Gastroesophageal sphincter (tissue), 4 donors: ENCODE measurements at regions not wholly inside any gene's neighbourhood (a gene's known extent, or its start where the extent isn't known, plus 50 kb on each side); places are given as distances from the start of the nearest gene placed in this dataset.
A peak's percentile ranks its signal among the peaks of the same experiment; 100 is the strongest.

Source experiments
- ATAC-seq: fragments of 150-250 bp; one replicate; pipeline ENCODE4 v1.9.1; 2016; ENCODE audit warnings: mild to moderate bottlenecking, moderate library complexity
- H3K27ac ChIP-seq, 4 donors: fragments of 200-600 bp; sonication (generic) in 3 of 4; 1 replicate in 3 of 4; 2 replicates in 1 of 4; pipeline ENCODE4 v1.5.1; 2016 to 2019
- H3K27me3 ChIP-seq: fragments of 200-600 bp; sonication (generic); one replicate; pipeline ENCODE4 v1.5.1; 2019
- H3K36me3 ChIP-seq, 2 donors: fragments of 200-600 bp; sonication (generic); one replicate each; pipeline ENCODE4 v1.5.1; 2019; ENCODE audit warnings: control low read depth in 1 of 2
- H3K4me1 ChIP-seq, 3 donors: fragments of 200-600 bp; sonication (generic); 1 replicate in 2 of 3; 2 replicates in 1 of 3; pipeline ENCODE4 v1.5.1; 2016 to 2019; ENCODE audit warnings: control low read depth in 2 of 3
- H3K4me3 ChIP-seq, 2 donors: fragments of 200-600 bp; sonication (generic); one replicate each; pipeline ENCODE4 v1.5.1; 2019; ENCODE audit warnings: mild to moderate bottlenecking in 1 of 2, moderate library complexity in 1 of 2
- H3K9me3 ChIP-seq, 3 donors: fragments of 200-600 bp; sonication (generic); one replicate each; pipeline ENCODE4 v1.5.1; 2017 to 2019; ENCODE audit warnings: control low read depth in 2 of 3
- EP300 ChIP-seq: sonication (generic); formaldehyde crosslinking; IDR thresholded peaks from one replicate; pipeline ENCODE4 v1.6.1; 2017; ENCODE audit warnings: antibody characterized with exemption, mild to moderate bottlenecking
- POLR2A ChIP-seq, 2 donors: fragments of 450-650 bp; IDR thresholded peaks; one replicate each; pipeline ENCODE4 v1.6.1; 2017; ENCODE audit warnings: antibody characterized with exemption in 2 of 2, mild to moderate bottlenecking in 2 of 2, moderate library complexity in 1 of 2
- POLR2AphosphoS5 ChIP-seq: sonication (generic); formaldehyde crosslinking; IDR thresholded peaks from one replicate; pipeline ENCODE4 v1.6.1; 2017; ENCODE audit warnings: antibody characterized with exemption
- WGBS, 2 donors: methylation state at CpG; one replicate each; pipeline ENCODE4 v1.1.5; 2018; ENCODE audit warnings: low coverage in 1 of 2; 5-methylcytosine and 5-hydroxymethylcytosine counted together
- TF ChIP-seq, protein P1 (sequence below), 4 experiments: fragments of 200-600 bp in 2 of 4; fragments of 450-650 bp in 2 of 4; sonication (generic) in 1 of 4; IDR thresholded peaks; one replicate each; pipeline ENCODE4 v1.5.1; 2017 to 2019; ENCODE audit warnings: antibody characterized with exemption in 4 of 4, mild to moderate bottlenecking in 2 of 4, moderate library complexity in 2 of 4

- 89 to 100% methylated on average over 1 to 2 of the region's 2 CpGs for WGBS, 2 donors
- ATAC-seq: no peak
- H3K4me3 ChIP-seq: no peak overlapping the region
- H3K36me3 ChIP-seq: no peaks in the 10 kb centered on the region
- H3K9me3 ChIP-seq: peaks cover 0 to 7% (median 0%) of the 10 kb centered on the region in 3 donors
- H3K27me3 ChIP-seq: no peaks in the 10 kb centered on the region
- no peaks in the 10 kb centered on the region for H3K4me1 ChIP-seq
- TF ChIP-seq, protein P1, sequence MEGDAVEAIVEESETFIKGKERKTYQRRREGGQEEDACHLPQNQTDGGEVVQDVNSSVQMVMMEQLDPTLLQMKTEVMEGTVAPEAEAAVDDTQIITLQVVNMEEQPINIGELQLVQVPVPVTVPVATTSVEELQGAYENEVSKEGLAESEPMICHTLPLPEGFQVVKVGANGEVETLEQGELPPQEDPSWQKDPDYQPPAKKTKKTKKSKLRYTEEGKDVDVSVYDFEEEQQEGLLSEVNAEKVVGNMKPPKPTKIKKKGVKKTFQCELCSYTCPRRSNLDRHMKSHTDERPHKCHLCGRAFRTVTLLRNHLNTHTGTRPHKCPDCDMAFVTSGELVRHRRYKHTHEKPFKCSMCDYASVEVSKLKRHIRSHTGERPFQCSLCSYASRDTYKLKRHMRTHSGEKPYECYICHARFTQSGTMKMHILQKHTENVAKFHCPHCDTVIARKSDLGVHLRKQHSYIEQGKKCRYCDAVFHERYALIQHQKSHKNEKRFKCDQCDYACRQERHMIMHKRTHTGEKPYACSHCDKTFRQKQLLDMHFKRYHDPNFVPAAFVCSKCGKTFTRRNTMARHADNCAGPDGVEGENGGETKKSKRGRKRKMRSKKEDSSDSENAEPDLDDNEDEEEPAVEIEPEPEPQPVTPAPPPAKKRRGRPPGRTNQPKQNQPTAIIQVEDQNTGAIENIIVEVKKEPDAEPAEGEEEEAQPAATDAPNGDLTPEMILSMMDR (IDR thresholded peaks at IDR 0.05): no peak
- TF ChIP-seq POLR2AphosphoS5 (no peak), EP300 (no peak), POLR2A (IDR thresholded peaks at IDR 0.05) (no peak)
- H3K27ac ChIP-seq: no peak overlapping the region
Measured at GRCh38 chr5:27252911-27253310, 214.5 kb upstream of the CDH9 start.

DNA sequence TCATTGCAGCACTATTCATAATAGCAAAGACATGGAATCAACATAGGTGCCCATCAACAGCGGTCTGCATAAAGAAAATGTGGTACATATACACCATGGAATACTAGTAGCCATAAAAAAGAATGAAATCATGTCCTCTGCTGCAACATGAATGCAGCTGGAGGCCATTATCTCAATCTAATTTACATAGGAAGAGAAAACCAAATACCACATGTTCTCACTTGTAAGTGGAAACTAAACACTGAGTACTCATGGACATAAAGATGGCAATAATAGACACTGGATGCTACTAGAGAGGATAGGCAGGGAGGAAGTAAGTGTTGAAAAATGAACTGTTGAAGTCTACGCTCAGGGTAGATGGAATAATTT lies 203.9 kb upstream of the CDH9 start:
- no peak overlapping the region for H3K4me3 ChIP-seq
- H3K36me3 ChIP-seq: no peaks in the 10 kb centered on the region
- TF ChIP-seq POLR2A (IDR thresholded peaks at IDR 0.05) (no peak), POLR2AphosphoS5 (no peak), EP300 (no peak)
- TF ChIP-seq, protein P1 (IDR thresholded peaks at IDR 0.05): no peak
- ATAC-seq: no peak
- 76 to 94% methylated on average over 2 of the region's 2 CpGs for WGBS, 2 donors
- H3K9me3 ChIP-seq: peaks cover 0 to 6% (median 0%) of the 10 kb centered on the region in 3 donors
- no peaks in the 10 kb centered on the region for H3K27me3 ChIP-seq
- H3K27ac ChIP-seq: no peak overlapping the region
- H3K4me1 ChIP-seq: no peaks in the 10 kb centered on the region

DNA sequence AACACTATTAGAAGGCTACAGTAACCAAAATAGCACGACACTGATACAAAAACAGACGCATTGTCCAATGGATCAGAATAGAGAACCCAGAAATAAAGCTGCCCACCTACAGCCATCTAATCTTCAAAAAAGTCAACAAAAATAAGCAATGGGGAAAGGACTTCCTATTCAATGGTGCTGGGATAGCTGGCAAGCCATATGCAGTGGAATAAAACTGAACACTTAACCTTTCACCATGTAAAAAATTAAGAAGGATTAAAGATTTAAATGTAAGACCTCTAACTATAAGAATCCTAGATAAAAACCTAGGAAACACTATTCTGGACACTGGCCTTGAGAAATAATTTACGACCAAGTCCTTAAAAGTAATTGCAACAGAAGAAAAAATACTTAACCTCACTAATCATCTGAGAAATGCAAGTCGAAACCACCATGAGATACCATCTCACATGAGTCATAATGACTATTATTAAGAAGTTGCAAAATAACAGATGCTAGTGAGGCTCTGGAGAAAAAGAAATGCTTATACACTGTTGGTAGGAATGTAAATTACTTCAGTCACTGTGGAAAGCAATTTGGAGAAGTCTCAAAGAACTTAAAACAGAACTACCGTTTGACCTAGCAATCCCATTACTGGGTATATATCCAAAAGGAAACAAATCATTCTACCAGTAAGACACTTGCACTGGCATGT lies 203.3 kb upstream of the CDH9 start:
- Histone ChIP-seq H3K4me3 (no peak overlapping the region), H3K36me3 (no peaks in the 10 kb centered on the region), H3K9me3 (peaks cover 0 to 6% (median 0%) of the 10 kb centered on the region in 3 donors), H3K4me1 (no peaks in the 10 kb centered on the region), H3K27ac (no peak overlapping the region), H3K27me3 (no peaks in the 10 kb centered on the region)
- ATAC-seq: peak; percentile 46
- no peak for TF ChIP-seq POLR2AphosphoS5
- no peak for TF ChIP-seq EP300
- no peak for TF ChIP-seq POLR2A (IDR thresholded peaks at IDR 0.05)
- TF ChIP-seq, protein P1 (IDR thresholded peaks at IDR 0.05): no peak
- 42 to 68% methylated on average over 5 of the region's 5 CpGs for WGBS, 2 donors

DNA sequence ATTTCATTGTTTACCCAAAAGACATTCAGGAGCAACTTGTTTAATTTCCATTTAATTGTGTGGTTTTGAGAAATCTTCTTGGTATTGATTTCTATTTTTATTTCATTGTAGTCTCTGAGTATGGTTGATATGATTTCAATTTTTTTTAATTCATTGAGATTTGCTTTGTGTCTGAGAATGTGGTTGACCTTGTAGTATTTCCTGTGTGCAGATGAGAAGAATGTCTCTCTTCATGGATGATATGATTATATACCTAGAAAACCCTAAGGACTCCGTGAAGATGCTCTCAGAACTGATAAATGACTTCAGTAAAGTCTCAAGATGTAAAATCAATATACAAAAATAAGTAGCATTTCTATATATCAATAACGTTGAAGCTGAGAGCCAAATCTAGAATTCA lies 202.4 kb upstream of the CDH9 start:
- TF ChIP-seq EP300 (no peak), POLR2AphosphoS5 (no peak), POLR2A (IDR thresholded peaks at IDR 0.05) (no peak)
- TF ChIP-seq, protein P1 (IDR thresholded peaks at IDR 0.05): no peak
- H3K27ac ChIP-seq: no peak overlapping the region

DNA sequence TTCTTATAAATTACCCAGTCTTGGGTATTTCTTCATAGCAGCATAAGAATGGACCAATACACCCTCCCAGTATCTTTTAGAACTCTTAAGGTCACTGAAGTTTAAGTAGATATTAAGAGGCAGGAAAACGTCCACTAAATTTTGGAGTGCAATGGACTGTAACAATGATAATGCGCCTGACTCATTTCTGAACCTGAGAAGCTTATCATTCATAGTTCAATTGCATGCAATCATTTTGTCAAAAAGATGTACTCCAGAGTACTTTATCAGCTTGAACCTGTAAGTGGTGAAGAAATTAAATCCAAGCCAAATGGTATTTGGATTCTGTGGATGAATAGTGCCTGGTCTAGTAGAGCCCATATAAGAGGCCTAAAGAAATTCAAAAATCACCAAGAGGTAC lies 196.5 kb upstream of the CDH9 start:
- ATAC-seq: no peak
- Histone ChIP-seq H3K4me1 (no peaks in the 10 kb centered on the region), H3K27me3 (no peaks in the 10 kb centered on the region), H3K9me3 (no peaks in the 10 kb centered on the region), H3K36me3 (no peaks in the 10 kb centered on the region), H3K4me3 (no peak overlapping the region), H3K27ac (no peak overlapping the region)
- WGBS, 2 donors: 52 to 73% methylated on average over 2 of the region's 2 CpGs
- TF ChIP-seq POLR2AphosphoS5 (no peak), EP300 (no peak), POLR2A (IDR thresholded peaks at IDR 0.05) (no peak)
- TF ChIP-seq, protein P1 (IDR thresholded peaks at IDR 0.05): no peak

More for the DNA sequence above, 202.4 kb upstream of the CDH9 start:
- no peak overlapping the region for H3K4me3 ChIP-seq
- no peaks in the 10 kb centered on the region for H3K27me3 ChIP-seq
- peaks cover 0 to 6% (median 0%) of the 10 kb centered on the region in 3 donors for H3K9me3 ChIP-seq
- H3K4me1 ChIP-seq: no peaks in the 10 kb centered on the region
- ATAC-seq: no peak
- 75 to 78% methylated on average over 1 to 2 of the region's 2 CpGs for WGBS, 2 donors
- no peaks in the 10 kb centered on the region for H3K36me3 ChIP-seq
